PC-3 (cell line): ENCODE measurements at regions not wholly inside any gene's neighbourhood (a gene's known extent, or its start where the extent isn't known, plus 50 kb on each side); places are given as distances from the start of the nearest gene placed in this dataset.

Source experiments
- CTCF ChIP-seq: fragments of 300-600 bp; sonication (generic); conservative IDR thresholded peaks from 2 replicates; pipeline ENCODE4 v1.5.1; 2017; ENCODE audit warnings: antibody characterized with exemption, low read depth, mild to moderate bottlenecking, low read length
- EZH2 ChIP-seq: fragments of 300-600 bp; sonication (generic); IDR thresholded peaks from one replicate; pipeline ENCODE4 v1.6.1; 2017; ENCODE audit warnings: antibody characterized with exemption, mild to moderate bottlenecking, low read length; ENCODE audit not compliant: unreplicated experiment
- EZH2phosphoT487 ChIP-seq: fragments of 300-600 bp; sonication (generic); IDR thresholded peaks from 2 replicates; pipeline ENCODE4 v1.6.1; 2018; ENCODE audit warnings: mild to moderate bottlenecking, antibody characterized with exemption, low read length, borderline replicate concordance

- no peak for TF ChIP-seq CTCF
- no peak for TF ChIP-seq EZH2
- no peak for TF ChIP-seq EZH2phosphoT487
These were observed 444.6 kb downstream of the REEP3 start for GRCh38 chr10:63965846-63966245.
